K562 (cell line): ENCODE measurements at regions not wholly inside any gene's neighbourhood (a gene's known extent, or its start where the extent isn't known, plus 50 kb on each side); places are given as distances from the start of the nearest gene placed in this dataset.

Source experiments
- ATAC-seq: fragments of 200-7000 bp; cut with Tn5 transposase; 3 replicates; pipeline ENCODE4 v1.9.1; 2020; ENCODE audit warnings: moderate library complexity
- BruUV-seq: library from RNA; stranded (reverse); fragments of 400-500 nt; replicated peaks from 2 replicates; lab custom pipeline; 2021; lab: Mats Ljungman, UMichigan
- CTCF ChIA-PET: fragments of 300-600 bp; formaldehyde crosslinking; extraction: SDS; loops from one replicate; lab custom pipeline; 2021; ENCODE audit warnings: low intra/inter-chr PET ratio; lab: Yijun Ruan, JAX
- POLR2A ChIA-PET: fragments of 300-600, 350-650 bp; sonication (Branson Sonifier 250); formaldehyde crosslinking; extraction: SDS; loops from one replicate; lab custom pipeline; 2021; ENCODE audit warnings: antibody characterized with exemption, inconsistent platforms; lab: Yijun Ruan, JAX
- DNase-seq, 4 experiments: peaks; one replicate each; pipeline versions ENCODE4 v3.0.0 to v3.0.0-alpha.2; 2011 to 2018; ENCODE audit warnings: low spot score in 3 of 4, mixed read lengths in 3 of 4; ENCODE audit errors: extremely low read depth in 1 of 4
- FAIRE-seq: peaks from 2 replicates; lab custom pipeline; 2011; peaks lifted over from hg19 to GRCh38; lab: Jason Lieb, UNC
- H2AFZ ChIP-seq: 2 replicates; pipeline ENCODE4 v1.6.0; 2011; ENCODE audit warnings: low read depth, low read length, control low read depth, inconsistent platforms
- H3K27ac ChIP-seq: fragments of 200-600 bp; 3 replicates; pipeline ENCODE4 v1.8.0; 2011; ENCODE audit warnings: low read depth, mild to moderate bottlenecking, control low read depth, inconsistent platforms, low read length, moderate library complexity, mixed read lengths; ENCODE audit errors: extremely low read depth
- H3K27me3 ChIP-seq, 2 experiments: fragments of 300-600 bp in 1 of 2; 2 replicates in 1 of 2; 3 replicates in 1 of 2; pipeline versions ENCODE4 v1.6.0 to v1.8.0; 2011; ENCODE audit warnings: inconsistent platforms in 2 of 2, low read length in 2 of 2, mild to moderate bottlenecking in 1 of 2, mixed read lengths in 1 of 2, moderate library complexity in 1 of 2; ENCODE audit not compliant: control insufficient read depth in 2 of 2, insufficient read depth in 2 of 2
- H3K36me3 ChIP-seq: fragments of 300-600 bp; 3 replicates; pipeline ENCODE4 v1.8.0; 2011; ENCODE audit warnings: mild to moderate bottlenecking, low read length, inconsistent platforms; ENCODE audit not compliant: control insufficient read depth, insufficient read depth
- H3K4me1 ChIP-seq, 2 experiments: fragments of 200-600 bp in 1 of 2; replicated peaks in 1 of 2; 2 replicates in 1 of 2; 3 replicates in 1 of 2; pipeline versions ENCODE4 v1.5.1 to v1.8.0; 2011; ENCODE audit warnings: inconsistent platforms in 2 of 2, low read length in 2 of 2, mild to moderate bottlenecking in 1 of 2, mixed read lengths in 1 of 2, moderate library complexity in 1 of 2; ENCODE audit not compliant: control insufficient read depth in 2 of 2, insufficient read depth in 2 of 2
- H3K4me2 ChIP-seq: 2 replicates; pipeline ENCODE4 v1.6.1; 2011; ENCODE audit warnings: low read length, control low read depth, inconsistent platforms, mixed read lengths; ENCODE audit not compliant: insufficient read depth
- H3K4me3 ChIP-seq: fragments of 200-600 bp; sonication (generic), shearing (Covaris generic); 2 replicates; pipeline ENCODE4 v1.5.1; 2016; ENCODE audit warnings: control low read depth, inconsistent platforms
- H3K79me2 ChIP-seq: fragments of 200-600 bp; 3 replicates; pipeline ENCODE4 v1.8.0; 2011; ENCODE audit warnings: low read length, inconsistent platforms; ENCODE audit not compliant: control insufficient read depth, insufficient read depth
- H3K9ac ChIP-seq, 2 experiments: 2 replicates each; pipeline versions ENCODE4 v1.6.0 to v1.6.1; 2011; ENCODE audit warnings: low read depth in 2 of 2, low read length in 2 of 2, control low read depth in 1 of 2, inconsistent platforms in 1 of 2, mild to moderate bottlenecking in 1 of 2, mixed read lengths in 1 of 2; ENCODE audit not compliant: insufficient read depth in 1 of 2
- H3K9me1 ChIP-seq: one replicate; pipeline ENCODE4 v1.6.0; 2011; ENCODE audit warnings: inconsistent platforms, mild to moderate bottlenecking, low read length, moderate library complexity; ENCODE audit not compliant: control insufficient read depth, insufficient read depth
- H3K9me3 ChIP-seq: replicated peaks from 2 replicates; pipeline ENCODE4 v1.5.1; 2011; ENCODE audit warnings: low read depth, low read length, inconsistent platforms; ENCODE audit not compliant: control insufficient read depth, insufficient read depth
- H4K20me1 ChIP-seq: replicated peaks from 2 replicates; pipeline ENCODE4 v1.6.1; 2011; ENCODE audit warnings: low read length, inconsistent platforms, mixed read lengths; ENCODE audit not compliant: control insufficient read depth, insufficient read depth
- CBFA2T3 ChIP-seq: fragments of 450-650 bp; IDR thresholded peaks from 2 replicates; pipeline ENCODE4 v1.6.1; 2017
- EGR1 ChIP-seq: fragments of 450-650 bp; conservative IDR thresholded peaks from 2 replicates; pipeline ENCODE4 v1.6.1; 2017; ENCODE audit warnings: mild to moderate bottlenecking
- MITF ChIP-seq: IDR thresholded peaks from 2 replicates; pipeline ENCODE4 v1.6.1; 2014; ENCODE audit warnings: antibody characterized with exemption
- NFIC ChIP-seq: fragments of 450-650 bp; IDR thresholded peaks from 2 replicates; pipeline ENCODE4 v1.6.1; 2017; ENCODE audit warnings: mild to moderate bottlenecking, inconsistent platforms
- NFYB ChIP-seq: IDR thresholded peaks from 2 replicates; pipeline ENCODE4 v1.6.1; 2011; ENCODE audit warnings: mild to moderate bottlenecking, moderate library complexity; ENCODE audit not compliant: insufficient read length; ENCODE audit errors: extremely low read depth
- OTX1 ChIP-seq: fragments of 450-650 bp; formaldehyde crosslinking; IDR thresholded peaks from 2 replicates; pipeline ENCODE4 v1.4.0; 2022; ENCODE audit warnings: mild to moderate bottlenecking
- PPARD ChIP-seq: fragments of 250-450 bp; sonication (Bioruptor Pico); IDR thresholded peaks from 2 replicates; pipeline ENCODE4 v1.8.0; 2022; ENCODE audit warnings: inconsistent platforms, mild to moderate bottlenecking, moderate library complexity
- SMAD4 ChIP-seq: fragments of 250-450 bp; sonication (Bioruptor Pico); conservative IDR thresholded peaks from 2 replicates; pipeline ENCODE4 v1.8.0; 2021; ENCODE audit warnings: inconsistent platforms, mild to moderate bottlenecking, moderate library complexity
- XRCC3 ChIP-seq: fragments of 450-650 bp; IDR thresholded peaks from 2 replicates; pipeline ENCODE4 v1.6.1; 2017; ENCODE audit warnings: mild to moderate bottlenecking, moderate library complexity
- ZBTB7A ChIP-seq: IDR thresholded peaks from 2 replicates; pipeline ENCODE4 v1.6.1; 2011; ENCODE audit warnings: low read depth, mild to moderate bottlenecking, low read length, moderate library complexity, borderline replicate concordance; ENCODE audit not compliant: control insufficient read depth
- ZNF239 ChIP-seq: fragments of 250-450 bp; sonication (Bioruptor Pico); IDR thresholded peaks from 2 replicates; pipeline ENCODE4 v1.4.0; 2020; ENCODE audit warnings: mild to moderate bottlenecking
- ZNF277 ChIP-seq: fragments of 250-450 bp; sonication (Bioruptor Pico); IDR thresholded peaks from 2 replicates; pipeline ENCODE4 v1.8.0; 2022; ENCODE audit warnings: inconsistent platforms, mild to moderate bottlenecking, moderate library complexity, borderline replicate concordance
- ZNF316 ChIP-seq: fragments of 450-650 bp; IDR thresholded peaks from 2 replicates; pipeline ENCODE4 v1.6.1; 2016
- WGBS: fragments of 100-300 bp; shearing (Covaris generic); methylation state at CpG from one replicate; pipeline ENCODE4 v1.1.6; 2016; ENCODE audit warnings: low coverage, mixed read lengths; ENCODE audit not compliant: insufficient coverage; ENCODE audit errors: missing lambda C conversion rate; 5-methylcytosine and 5-hydroxymethylcytosine counted together
- in situ Hi-C: fragments of 300-500 bp; cut with MboI; formaldehyde crosslinking; loops from 4 replicates; pipeline ENCODE4 v1.15.0; 2018; ENCODE audit warnings: inconsistent platforms, mixed read lengths
- intact Hi-C: fragments of 100-400 bp; cut with micrococcal nuclease; formaldehyde crosslinking; loops from 2 replicates; pipeline ENCODE4 v1.14.2; 2022

- DNase-seq (no peak), ATAC-seq (no peak), FAIRE-seq (no peak)
- Histone ChIP-seq H3K9ac (no peak overlapping the region), H3K27ac (no peak overlapping the region), H3K4me2 (no peak overlapping the region), H3K27me3 (peaks cover 4 to 7% of the 10 kb centered on the region in 2 experiments; a peak in 4 of 5 replicates), H3K4me3 (no peak overlapping the region), H2AFZ (no peak overlapping the region), H3K36me3 (no peaks in the 10 kb centered on the region), H3K9me3 (no peaks in the 10 kb centered on the region), H4K20me1 (0 out of 2 replicates have a peak, but pooled peaks cover 4% of the 10 kb centered on the region), H3K79me2 (no peaks in the 10 kb centered on the region)
- WGBS = 39% methylated on average over 3 of the region's 3 CpGs
- CTCF ChIA-PET = no interaction called here
- in situ Hi-C loops = no loop called here
- POLR2A ChIA-PET = interaction anchor here (0.7 to 0.9 kb wide), 2 partner anchors 23 to 147 kb away, joined by 3 read pairs; no protein-coding TSS in a partner anchor
- no TSS peak for BruUV-seq
- peak; percentile 8; the same call in 1 of the 2 replicates for TF ChIP-seq ZNF316
- no peak for TF ChIP-seq MITF
- TF ChIP-seq, all 486 proteins: peak for 1
- intact Hi-C loops = no loop called here
- no peaks in the 10 kb centered on the region for H3K9me1 ChIP-seq
- H3K4me1 ChIP-seq = no peaks in the 10 kb centered on the region
Measured at GRCh38 chr6:87803791-87804190, 101.8 kb upstream of the AKIRIN2 start.

GRCh38 chr6:87799651-87800050, 97.6 kb upstream of the AKIRIN2 start:
- no TSS peak for BruUV-seq
- H3K9ac ChIP-seq = no peak overlapping the region
- H3K27me3 ChIP-seq = peaks cover 18 to 26% of the 10 kb centered on the region in 2 experiments
- ChIA-PET CTCF (no interaction called here), POLR2A (interaction anchor here (0.7 to 1.0 kb wide), 3 partner anchors 8 to 100 kb away, joined by 3 to 4 read pairs (median 4); no protein-coding TSS in a partner anchor)
- H3K79me2 ChIP-seq = no peaks in the 10 kb centered on the region
- no peak overlapping the region for H3K27ac ChIP-seq
- ATAC-seq = no peak
- in situ Hi-C loops = no loop called here
- no peaks in the 10 kb centered on the region for H3K36me3 ChIP-seq
- H4K20me1 ChIP-seq = 0 out of 2 replicates have a peak, but pooled peaks cover 4% of the 10 kb centered on the region
- intact Hi-C loops = loop anchor here (10.0 kb wide), 1 partner anchor 315 kb away; no protein-coding TSS in a partner anchor
- no peak overlapping the region for H3K4me2 ChIP-seq
- no peaks in the 10 kb centered on the region for H3K4me1 ChIP-seq
- FAIRE-seq = no peak
- no peak overlapping the region for H2AFZ ChIP-seq
- no peak overlapping the region for H3K4me3 ChIP-seq
- DNase-seq = no peak
- H3K9me1 ChIP-seq = no peaks in the 10 kb centered on the region
- no peaks in the 10 kb centered on the region for H3K9me3 ChIP-seq
- WGBS = 4% methylated on average over 6 of the region's 6 CpGs
- TF ChIP-seq XRCC3 (no peak), CBFA2T3 (no peak), ZNF239 (CRISPR knock-in tag) (no peak), PPARD (CRISPR knock-in tag) (no peak), OTX1 (CRISPR knock-in tag) (no peak), EGR1 (no peak), ZNF277 (CRISPR knock-in tag) (no peak), NFYB (no peak), NFIC (no peak), SMAD4 (CRISPR knock-in tag) (no peak), ZBTB7A (no peak)
